T-cell (primary cell): ENCODE measurements at regions not wholly inside any gene's neighbourhood (a gene's known extent, or its start where the extent isn't known, plus 50 kb on each side); places are given as distances from the start of the nearest gene placed in this dataset.

Source experiments
- ATAC-seq, 4 experiments: fragments of 200-7000 bp in 3 of 4; fragments of 150-1000 bp in 1 of 4; cut with Tn5 transposase; replicated peaks in 1 of 4; 1 replicate in 3 of 4; 2 replicates in 1 of 4; pipeline ENCODE4 v1.10.0; 2021; ENCODE audit warnings: moderate library complexity in 3 of 4, mild to moderate bottlenecking in 2 of 4, moderate number of reproducible peaks in 1 of 4
- CTCF ChIA-PET, 2 donors: fragments of 300-600 bp; sonication (Branson Sonifier 250); formaldehyde crosslinking; loops; one replicate each; lab custom pipeline; 2022; ENCODE audit warnings: antibody characterized with exemption in 2 of 2; lab: Charles Lee
- POLR2A ChIA-PET, 2 donors: fragments of 300-600 bp; sonication (Branson Sonifier 250); formaldehyde crosslinking; loops; one replicate each; lab custom pipeline; 2022; ENCODE audit warnings: antibody characterized with exemption in 2 of 2; lab: Charles Lee
- DNase-seq, 35 experiments: peaks; one replicate each; pipeline versions ENCODE4 v3.0.0 to v3.0.0-alpha.2; 2013 to 2023
- H3K27ac ChIP-seq: one replicate; pipeline ENCODE4 v1.5.1; 2013; ENCODE audit warnings: low read length
- H3K27me3 ChIP-seq, 2 experiments: replicated peaks in 1 of 2; 1 replicate in 1 of 2; 2 replicates in 1 of 2; pipeline versions ENCODE4 v1.6.1 to v1.7.0; 2013; ENCODE audit warnings: low read length in 1 of 2, mixed read lengths in 1 of 2; ENCODE audit not compliant: control insufficient read depth in 2 of 2, insufficient read depth in 2 of 2; ENCODE audit errors: extremely low read depth in 1 of 2
- H3K36me3 ChIP-seq, 2 donors: 1 replicate in 1 of 2; 2 replicates in 1 of 2; pipeline versions ENCODE4 v1.6.1 to v1.7.0; 2013; ENCODE audit warnings: low read length in 1 of 2; ENCODE audit not compliant: control insufficient read depth in 2 of 2, insufficient read depth in 1 of 2; ENCODE audit errors: extremely low read depth in 1 of 2
- H3K4me1 ChIP-seq, 2 experiments: 1 replicate in 1 of 2; 2 replicates in 1 of 2; pipeline versions ENCODE4 v1.6.1 to v1.7.0; 2013; ENCODE audit warnings: low read length in 2 of 2, mixed read lengths in 1 of 2; ENCODE audit not compliant: insufficient read depth in 2 of 2, control insufficient read depth in 1 of 2; ENCODE audit errors: extremely low read depth in 1 of 2
- H3K4me3 ChIP-seq, 2 donors: 1 replicate in 1 of 2; 2 replicates in 1 of 2; pipeline versions ENCODE4 v1.5.1 to v1.7.0; 2013; ENCODE audit warnings: mild to moderate bottlenecking in 2 of 2, low read length in 1 of 2, moderate library complexity in 1 of 2; ENCODE audit not compliant: control insufficient read depth in 1 of 2; ENCODE audit errors: extremely low read depth in 1 of 2
- H3K9me3 ChIP-seq: 2 replicates; pipeline ENCODE4 v1.7.0; 2013
- H3K27ac Mint-ChIP-seq, 2 donors: one replicate each; pipeline ENCODE4 v1.8.0; 2020 to 2021; ENCODE audit warnings: mild to moderate bottlenecking in 2 of 2, mixed read lengths in 2 of 2
- H3K27me3 Mint-ChIP-seq, 2 donors: one replicate each; pipeline ENCODE4 v1.8.0; 2021 to 2022; ENCODE audit warnings: mixed read lengths in 2 of 2
- H3K36me3 Mint-ChIP-seq: one replicate; pipeline ENCODE4 v1.8.0; 2021; ENCODE audit warnings: mixed read lengths
- H3K4me1 Mint-ChIP-seq, 3 donors: one replicate each; pipeline ENCODE4 v1.8.0; 2020 to 2022; ENCODE audit warnings: mixed read lengths in 3 of 3, mild to moderate bottlenecking in 1 of 3
- H3K4me3 Mint-ChIP-seq, 3 donors: one replicate each; pipeline ENCODE4 v1.8.0; 2020 to 2022; ENCODE audit warnings: mild to moderate bottlenecking in 3 of 3, mixed read lengths in 3 of 3, moderate library complexity in 3 of 3
- H3K9me3 Mint-ChIP-seq, 3 donors: one replicate each; pipeline ENCODE4 v1.8.0; 2020 to 2022; ENCODE audit warnings: mixed read lengths in 3 of 3
- WGBS: methylation state at CpG from one replicate; pipeline ENCODE4 v1.1.5; 2013; ENCODE audit warnings: missing lambda C conversion rate; ENCODE audit not compliant: insufficient coverage; 5-methylcytosine and 5-hydroxymethylcytosine counted together

DNA sequence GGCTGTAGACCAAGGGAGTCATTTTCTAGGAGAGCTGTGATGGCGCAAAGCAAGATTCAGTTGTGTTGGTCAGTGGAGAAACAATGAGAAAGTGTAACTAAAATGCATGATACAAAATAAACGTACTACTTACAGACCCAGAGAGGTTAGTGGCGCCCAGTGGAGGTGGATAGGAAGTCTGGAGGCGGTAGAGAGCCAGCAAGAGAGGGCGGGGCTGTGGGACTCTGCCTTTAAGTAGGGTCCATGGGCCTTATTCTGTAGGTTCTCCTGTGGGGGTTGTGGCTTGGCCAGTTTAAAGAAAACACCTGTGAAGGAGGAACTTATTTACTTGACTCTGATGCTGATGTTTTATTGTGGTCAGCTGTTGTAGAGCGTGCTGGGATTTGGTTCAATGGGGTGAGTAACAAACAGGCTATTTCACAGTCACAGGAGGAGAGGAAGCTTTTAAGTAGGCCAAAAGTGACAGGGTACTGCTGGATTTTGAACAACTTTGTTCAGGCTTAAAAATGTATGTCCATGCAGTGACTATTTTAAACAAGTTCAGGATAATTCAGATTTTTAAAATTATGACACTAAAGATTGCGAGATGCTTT, 1097.7 kb downstream of the TMTC2 start:
- ATAC-seq, result no peak
- no peaks in the 10 kb centered on the region for H3K36me3 ChIP-seq
- no peaks in the 10 kb centered on the region for H3K9me3 ChIP-seq
- H3K36me3 Mint-ChIP-seq, result no peaks in the 10 kb centered on the region
- no peak overlapping the region for H3K27ac ChIP-seq
- H3K27me3 ChIP-seq, result no peaks in the 10 kb centered on the region
- no peak overlapping the region for H3K4me3 Mint-ChIP-seq
- no peaks in the 10 kb centered on the region for H3K27me3 Mint-ChIP-seq
- POLR2A ChIA-PET, result interaction anchor here in 1 of 2 donors (0.5 kb wide), 1 partner anchor 15 kb away, joined by 3 read pairs; no protein-coding TSS in a partner anchor
- DNase-seq, result no peak
- H3K27ac Mint-ChIP-seq, result no peak overlapping the region
- H3K4me1 Mint-ChIP-seq, result no peaks in the 10 kb centered on the region
- 63% methylated on average over 4 of the region's 7 CpGs for WGBS
- H3K4me3 ChIP-seq, result no peak overlapping the region
- H3K9me3 Mint-ChIP-seq, result peaks cover 6 to 11% (median 10%) of the 10 kb centered on the region in 3 donors
- CTCF ChIA-PET, result no interaction called here
- H3K4me1 ChIP-seq, result no peaks in the 10 kb centered on the region

DNA sequence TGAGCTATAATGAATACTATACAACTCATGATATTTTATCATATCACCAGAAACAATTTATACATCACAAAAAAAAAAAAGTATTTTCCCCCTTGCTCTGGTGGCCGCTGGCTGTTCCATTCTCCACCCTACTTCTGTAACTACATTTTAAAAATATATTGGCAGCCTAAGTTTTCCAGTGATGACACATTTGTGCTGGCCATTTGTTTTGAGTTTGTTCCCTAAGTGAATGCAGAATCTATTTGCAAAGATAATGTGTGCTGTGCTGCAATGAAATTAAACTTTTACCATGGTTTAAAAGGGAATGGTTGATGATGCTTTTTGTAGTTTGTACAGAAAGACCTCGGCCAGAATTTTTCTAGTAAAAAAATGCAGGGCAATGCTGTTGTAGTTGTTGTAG, 1092.8 kb downstream of the TMTC2 start:
- H3K27me3 ChIP-seq, result no peaks in the 10 kb centered on the region
- ATAC-seq (no peak), DNase-seq (no peak)
- H3K36me3 ChIP-seq, result no peaks in the 10 kb centered on the region
- Mint-ChIP-seq H3K27ac (no peak overlapping the region), H3K4me3 (no peak overlapping the region), H3K4me1 (no peaks in the 10 kb centered on the region), H3K36me3 (no peaks in the 10 kb centered on the region), H3K9me3 (peaks cover 20 to 24% (median 21%) of the 10 kb centered on the region in 3 donors), H3K27me3 (no peaks in the 10 kb centered on the region)
- POLR2A ChIA-PET, result no interaction called here
- CTCF ChIA-PET, result no interaction called here
- no peak overlapping the region for H3K27ac ChIP-seq
- peaks cover 2% of the 10 kb centered on the region for H3K9me3 ChIP-seq
- no peaks in the 10 kb centered on the region for H3K4me1 ChIP-seq
- WGBS, result no CpG with 5 or more reads among the region's 2 CpGs
- H3K4me3 ChIP-seq, result no peak overlapping the region

DNA sequence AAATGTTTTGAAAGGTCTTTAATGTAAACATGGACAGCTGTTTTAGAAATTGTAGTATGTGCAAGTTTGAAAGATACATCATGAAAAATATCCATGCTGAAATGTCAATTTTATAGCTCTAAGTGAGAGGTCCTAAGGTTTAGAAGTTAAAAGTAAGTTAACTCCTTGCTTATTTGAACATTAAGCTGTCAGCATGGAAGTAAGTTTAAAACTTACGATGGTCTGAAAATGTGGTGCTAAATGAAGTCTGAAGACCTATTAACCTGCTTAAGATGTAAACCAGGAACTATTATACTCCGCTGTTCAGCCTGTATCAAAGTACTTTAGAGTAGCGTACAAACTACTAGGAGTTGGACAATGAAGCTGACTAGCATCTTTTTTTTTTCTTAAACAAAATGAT, 1082.4 kb downstream of the TMTC2 start:
- no peaks in the 10 kb centered on the region for H3K36me3 Mint-ChIP-seq
- POLR2A ChIA-PET, result interaction anchor here in 1 of 2 donors (0.7 kb wide), 1 partner anchor 15 kb away, joined by 3 read pairs; no protein-coding TSS in a partner anchor
- Histone ChIP-seq H3K4me3 (no peak overlapping the region), H3K27me3 (no peaks in the 10 kb centered on the region), H3K4me1 (no peaks in the 10 kb centered on the region), H3K36me3 (no peaks in the 10 kb centered on the region), H3K27ac (no peak overlapping the region), H3K9me3 (peaks cover 3% of the 10 kb centered on the region)
- no peak overlapping the region for H3K27ac Mint-ChIP-seq
- H3K27me3 Mint-ChIP-seq, result no peaks in the 10 kb centered on the region
- 75% methylated on average over 1 of the region's 3 CpGs for WGBS
- DNase-seq (no peak), ATAC-seq (no peak)
- no peaks in the 10 kb centered on the region for H3K4me1 Mint-ChIP-seq
- peaks cover 14 to 33% (median 22%) of the 10 kb centered on the region in 3 donors for H3K9me3 Mint-ChIP-seq
- CTCF ChIA-PET, result no interaction called here
- H3K4me3 Mint-ChIP-seq, result no peak overlapping the region

DNA sequence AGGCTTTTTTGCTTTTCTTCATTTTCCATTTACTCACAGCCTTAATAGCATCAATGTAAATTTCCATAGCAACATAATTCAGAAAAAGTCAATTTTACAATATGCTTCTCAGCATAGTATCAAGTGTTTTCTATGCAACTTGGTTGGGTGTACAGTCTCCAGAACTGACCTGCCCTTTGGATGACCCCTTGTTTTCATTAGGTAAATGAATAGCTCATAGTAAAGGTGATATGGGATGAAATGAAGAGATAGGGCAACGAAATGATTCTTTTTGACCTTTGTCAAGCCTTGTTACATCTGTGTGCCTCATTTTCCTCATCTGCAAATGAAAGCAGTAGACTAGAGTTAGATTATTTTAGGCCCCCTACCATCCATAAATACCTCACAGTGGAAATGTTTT, 1081.0 kb downstream of the TMTC2 start:
- CTCF ChIA-PET, result no interaction called here
- no peak overlapping the region for H3K27ac Mint-ChIP-seq

DNA sequence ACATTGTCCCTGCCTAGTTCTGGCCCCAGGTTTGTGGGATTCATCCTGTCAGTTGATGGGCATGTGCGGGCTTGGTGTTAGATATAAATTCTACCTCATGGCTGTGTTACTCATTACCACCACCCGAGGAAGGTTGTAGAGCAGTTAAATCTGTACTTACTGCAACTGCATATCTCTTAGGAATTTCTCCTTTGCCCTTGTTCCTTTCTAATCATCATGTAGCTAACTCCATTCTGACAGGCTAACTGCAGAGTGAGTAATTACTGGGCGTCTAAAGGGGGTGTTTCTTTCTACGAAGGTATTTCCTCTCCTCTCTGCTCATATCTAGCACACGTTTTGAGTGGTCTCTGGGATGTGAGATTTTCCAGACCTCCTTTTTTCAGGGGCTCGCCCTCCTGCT, 1076.7 kb downstream of the TMTC2 start:
- H3K4me1 Mint-ChIP-seq, result no peaks in the 10 kb centered on the region
- H3K27me3 Mint-ChIP-seq, result no peaks in the 10 kb centered on the region
- peaks cover 2% of the 10 kb centered on the region for H3K9me3 ChIP-seq
- no peaks in the 10 kb centered on the region for H3K4me1 ChIP-seq
- CTCF ChIA-PET, result no interaction called here
- DNase-seq (no peak), ATAC-seq (no peak)
- no peaks in the 10 kb centered on the region for H3K27me3 ChIP-seq
- no peaks in the 10 kb centered on the region for H3K36me3 Mint-ChIP-seq
- POLR2A ChIA-PET, result no interaction called here
- H3K4me3 ChIP-seq, result no peak overlapping the region
- no peaks in the 10 kb centered on the region for H3K36me3 ChIP-seq
- H3K27ac ChIP-seq, result no peak overlapping the region
- peaks cover 0 to 9% (median 0%) of the 10 kb centered on the region in 3 donors for H3K9me3 Mint-ChIP-seq
- H3K4me3 Mint-ChIP-seq, result no peak overlapping the region
- no CpG with 5 or more reads among the region's 6 CpGs for WGBS
- H3K27ac Mint-ChIP-seq, result no peak overlapping the region

More for the DNA sequence above, 1081.0 kb downstream of the TMTC2 start:
- no peaks in the 10 kb centered on the region for H3K4me1 Mint-ChIP-seq
- H3K9me3 ChIP-seq, result no peaks in the 10 kb centered on the region
- WGBS, result no CpG with 5 or more reads among the region's 1 CpG
- H3K27me3 ChIP-seq, result no peaks in the 10 kb centered on the region
- peaks cover 9 to 23% (median 16%) of the 10 kb centered on the region in 3 donors for H3K9me3 Mint-ChIP-seq
- no peak for ATAC-seq
- no peaks in the 10 kb centered on the region for H3K27me3 Mint-ChIP-seq
- H3K4me1 ChIP-seq, result no peaks in the 10 kb centered on the region
- no peak for DNase-seq
- no peak overlapping the region for H3K4me3 ChIP-seq
- no peak overlapping the region for H3K4me3 Mint-ChIP-seq
- no peaks in the 10 kb centered on the region for H3K36me3 Mint-ChIP-seq
- no peak overlapping the region for H3K27ac ChIP-seq
- no peaks in the 10 kb centered on the region for H3K36me3 ChIP-seq
- POLR2A ChIA-PET, result no interaction called here

DNA sequence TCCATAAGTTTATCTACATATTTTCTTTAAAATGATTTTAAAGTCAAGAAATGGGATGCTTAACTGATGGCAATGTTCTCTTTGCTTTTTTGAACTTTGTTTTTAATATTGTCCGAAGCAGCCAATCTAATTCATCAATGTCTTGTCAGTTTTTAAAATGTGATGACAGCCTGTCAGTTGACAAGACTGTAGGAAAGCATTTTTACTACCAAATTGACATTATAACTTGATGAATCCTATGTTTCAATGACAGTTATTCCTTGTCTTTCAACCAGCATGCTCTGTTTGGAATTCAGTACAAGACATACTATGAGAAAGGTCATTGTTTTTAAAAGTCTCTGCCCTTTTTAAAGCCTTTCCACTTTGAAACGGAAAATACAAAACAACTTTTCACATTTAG, 1073.2 kb downstream of the TMTC2 start:
- H3K4me3 ChIP-seq, result no peak overlapping the region
- Mint-ChIP-seq H3K27ac (no peak overlapping the region), H3K4me3 (no peak overlapping the region), H3K9me3 (peaks cover 2 to 9% (median 4%) of the 10 kb centered on the region in 3 donors), H3K27me3 (no peaks in the 10 kb centered on the region), H3K4me1 (no peaks in the 10 kb centered on the region), H3K36me3 (no peaks in the 10 kb centered on the region)
- H3K36me3 ChIP-seq, result no peaks in the 10 kb centered on the region
- peaks cover 2% of the 10 kb centered on the region for H3K9me3 ChIP-seq
- ChIA-PET POLR2A (no interaction called here), CTCF (no interaction called here)
- H3K4me1 ChIP-seq, result no peaks in the 10 kb centered on the region
- WGBS, result no CpG with 5 or more reads among the region's 2 CpGs
- H3K27ac ChIP-seq, result no peak overlapping the region
- H3K27me3 ChIP-seq, result no peaks in the 10 kb centered on the region
- ATAC-seq (no peak), DNase-seq (no peak)
